DMS79 (cell line): ENCODE measurements at regions not wholly inside any gene's neighbourhood (a gene's known extent, or its start where the extent isn't known, plus 50 kb on each side); places are given as distances from the start of the nearest gene placed in this dataset.

Experiments
- DNase-seq: peaks from one replicate; lab custom pipeline; 2025; lab: John Stamatoyannopoulos, UW

GRCh38 chr12:113612793-113613192 is 141.1 kb upstream of the LHX5 start:
- DNase-seq, result no peak

- no peak for DNase-seq
These were observed 140.5 kb upstream of the LHX5 start for GRCh38 chr12:113612076-113612728.

- no peak for DNase-seq
These were observed 140.0 kb upstream of the LHX5 start for GRCh38 chr12:113611652-113612051.

- DNase-seq, result no peak
These were observed 139.0 kb upstream of the LHX5 start for GRCh38 chr12:113610698-113611097.

- no peak for DNase-seq
These were observed 138.2 kb upstream of the LHX5 start for GRCh38 chr12:113609692-113610469.

GRCh38 chr12:113604666-113605065 is 133.0 kb upstream of the LHX5 start:
- DNase-seq, result no peak

GRCh38 chr12:113601656-113602263 is 130.1 kb upstream of the LHX5 start:
- DNase-seq, result no peak

GRCh38 chr12:113598815-113599406 is 127.2 kb upstream of the LHX5 start:
- DNase-seq, result no peak

- DNase-seq, result no peak
These were observed 123.3 kb upstream of the LHX5 start for GRCh38 chr12:113594967-113595366.

- peak; percentile 27 for DNase-seq
These were observed 119.9 kb upstream of the LHX5 start for GRCh38 chr12:113591480-113591974.

GRCh38 chr12:113589437-113589836 is 117.8 kb upstream of the LHX5 start:
- DNase-seq, result no peak

GRCh38 chr12:113587720-113588119 is 116.0 kb upstream of the LHX5 start:
- DNase-seq, result no peak

GRCh38 chr12:113586461-113586860 is 114.8 kb upstream of the LHX5 start:
- DNase-seq, result no peak

- no peak for DNase-seq
These were observed 111.0 kb upstream of the LHX5 start for GRCh38 chr12:113582521-113583218.

GRCh38 chr12:113581342-113581741 is 109.7 kb upstream of the LHX5 start:
- no peak for DNase-seq

GRCh38 chr12:113580437-113580836 is 108.8 kb upstream of the LHX5 start:
- DNase-seq, result no peak

- no peak for DNase-seq
These were observed 105.9 kb upstream of the LHX5 start for GRCh38 chr12:113577464-113578129.

- DNase-seq, result no peak
These were observed 103.7 kb upstream of the LHX5 start for GRCh38 chr12:113575386-113575785.

- no peak for DNase-seq
These were observed 101.5 kb upstream of the LHX5 start for GRCh38 chr12:113573148-113573547.

- DNase-seq, result no peak
These were observed 100.0 kb upstream of the LHX5 start for GRCh38 chr12:113571713-113572112.

- no peak for DNase-seq
These were observed 98.1 kb upstream of the LHX5 start for GRCh38 chr12:113569806-113570205.
